Hepatocyte (in vitro differentiated cells): ENCODE measurements at regions not wholly inside any gene's neighbourhood (a gene's known extent, or its start where the extent isn't known, plus 50 kb on each side); places are given as distances from the start of the nearest gene placed in this dataset.

Experiments
- CTCF ChIP-seq: fragments of 200-600 bp; sonication (generic); IDR thresholded peaks from 2 replicates; pipeline ENCODE4 v1.5.1; 2016; ENCODE audit warnings: antibody characterized with exemption, mild to moderate bottlenecking; ENCODE audit not compliant: poor library complexity
- EZH2 ChIP-seq: fragments of 200-600 bp; sonication (generic); IDR thresholded peaks from 2 replicates; pipeline ENCODE4 v1.6.1; 2016; ENCODE audit warnings: antibody characterized with exemption, mild to moderate bottlenecking, borderline replicate concordance
- EZH2phosphoT487 ChIP-seq: fragments of 200-600 bp; sonication (generic); IDR thresholded peaks from one replicate; pipeline ENCODE4 v1.6.1; 2018; ENCODE audit warnings: antibody characterized with exemption, mild to moderate bottlenecking, low read depth, moderate library complexity; ENCODE audit not compliant: unreplicated experiment, severe bottlenecking

- TF ChIP-seq CTCF, result no peak
- TF ChIP-seq EZH2, result no peak
- TF ChIP-seq EZH2phosphoT487, result no peak
These were observed 195.4 kb downstream of the SHOX start for GRCh38 chrX:825991-826390.
